ENCODE measurements at regions not wholly inside any gene's neighbourhood (a gene's known extent, or its start where the extent isn't known, plus 50 kb on each side); places are given as distances from the start of the nearest gene placed in this dataset.

DNA sequence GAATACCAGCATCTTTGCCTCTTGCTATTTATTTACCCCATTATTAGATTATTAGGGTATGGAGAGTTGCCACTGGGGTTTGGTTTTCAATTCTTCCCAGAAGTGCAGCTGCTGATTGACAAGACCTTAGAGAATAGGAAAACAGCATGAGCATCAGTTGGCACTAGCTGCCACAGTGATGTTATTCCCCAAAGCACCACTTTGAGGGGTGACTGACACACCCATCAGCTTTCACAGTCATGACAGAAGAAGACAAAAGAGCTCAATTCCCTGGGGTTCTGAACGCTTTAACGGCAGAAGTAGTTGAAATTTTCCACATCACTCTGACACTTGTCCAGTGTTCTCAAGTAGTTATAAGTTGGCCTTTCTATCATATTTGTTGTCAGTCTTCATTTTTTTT lies 55.0 kb upstream of the NR3C2 start:
- TF ChIP-seq EZH2 (IDR thresholded peaks at IDR 0.05; ENCODE audit: low read length, unreplicated experiment): no peak
- TF ChIP-seq CTCF (conservative IDR thresholded peaks at IDR 0.05; ENCODE audit: low read depth, low read length): no peak
- no peak for TF ChIP-seq EZH2phosphoT487 (IDR thresholded peaks at IDR 0.05; ENCODE audit: borderline replicate concordance, low read length)

Measured in PC-3 (cell line).